ENCODE measurements at regions not wholly inside any gene's neighbourhood (a gene's known extent, or its start where the extent isn't known, plus 50 kb on each side); places are given as distances from the start of the nearest gene placed in this dataset.
A peak's percentile ranks its signal among the peaks of the same experiment; 100 is the strongest.

GRCh38 chr7:22900784-22901183, 78.1 kb upstream of the TOMM7 start:
- Histone ChIP-seq H3K27me3 (replicated peaks; ENCODE audit: insufficient read depth) (no peaks in the 10 kb centered on the region), H3K9me2 (ENCODE audit: insufficient read depth) (no peaks in the 10 kb centered on the region), H3K4me3 (no peak overlapping the region), H3K9me3 (ENCODE audit: low read depth) (no peaks in the 10 kb centered on the region), H2AFZ (no peak overlapping the region), H3K27ac (no peak overlapping the region), H3K4me2 (ENCODE audit: unreplicated experiment) (no peak overlapping the region), H3K36me3 (ENCODE audit: low read depth) (no peaks in the 10 kb centered on the region), H3F3A (ENCODE audit: insufficient read depth) (peaks cover 6% of the 10 kb centered on the region; the same call in 1 of the 2 replicates), H3K4me1 (ENCODE audit: insufficient read depth) (0 out of 2 replicates have a peak, but pooled peaks cover 5% of the 10 kb centered on the region), H3K9ac (no peak overlapping the region), H3K79me2 (ENCODE audit: insufficient read depth) (no peaks in the 10 kb centered on the region), H4K20me1 (ENCODE audit: insufficient read depth) (no peaks in the 10 kb centered on the region)
- WGBS, 2 experiments (ENCODE audit: low coverage in 1 of 2, low lambda C conversion rate in 2 of 2, missing lambda C conversion rate in 2 of 2): 74 to 75% methylated on average over 2 of the region's 2 CpGs
- in situ Hi-C loops (cut with MboI): no loop called here
- no peak for TF ChIP-seq EZH2 (IDR thresholded peaks at IDR 0.05; ENCODE audit: insufficient read depth, poor library complexity, severe bottlenecking)
- no peak for TF ChIP-seq EZH2phosphoT487 (IDR thresholded peaks at IDR 0.05; ENCODE audit: insufficient read depth, low read depth)
- no peak for DNase-seq

- Histone ChIP-seq H3K79me2 (ENCODE audit: insufficient read depth) (no peaks in the 10 kb centered on the region), H3K9ac (no peak overlapping the region), H3F3A (ENCODE audit: insufficient read depth) (peaks cover 8% of the 10 kb centered on the region; the same call in 1 of the 2 replicates), H3K4me3 (no peak overlapping the region), H4K20me1 (ENCODE audit: insufficient read depth) (no peaks in the 10 kb centered on the region), H3K9me2 (ENCODE audit: insufficient read depth) (no peaks in the 10 kb centered on the region), H3K9me3 (ENCODE audit: low read depth) (no peaks in the 10 kb centered on the region), H3K27ac (no peak overlapping the region), H3K36me3 (ENCODE audit: low read depth) (no peaks in the 10 kb centered on the region), H3K4me2 (ENCODE audit: unreplicated experiment) (no peak overlapping the region), H3K27me3 (replicated peaks; ENCODE audit: insufficient read depth) (no peaks in the 10 kb centered on the region), H2AFZ (no peak overlapping the region), H3K4me1 (ENCODE audit: insufficient read depth) (0 out of 2 replicates have a peak, but pooled peaks cover 12% of the 10 kb centered on the region)
- in situ Hi-C loops (cut with MboI): no loop called here
- 77 to 97% methylated on average over 1 of the region's 1 CpG for WGBS, 2 experiments (ENCODE audit: low coverage in 1 of 2, low lambda C conversion rate in 2 of 2, missing lambda C conversion rate in 2 of 2)
- DNase-seq: no peak
- TF ChIP-seq EZH2 (IDR thresholded peaks at IDR 0.05; ENCODE audit: insufficient read depth, poor library complexity, severe bottlenecking) (no peak), EZH2phosphoT487 (IDR thresholded peaks at IDR 0.05; ENCODE audit: insufficient read depth, low read depth) (no peak)
Measured at GRCh38 chr7:22900101-22900500, 77.5 kb upstream of the TOMM7 start.

GRCh38 chr7:22896917-22897316, 74.3 kb upstream of the TOMM7 start:
- Histone ChIP-seq H3K9me3 (ENCODE audit: low read depth) (no peaks in the 10 kb centered on the region), H4K20me1 (ENCODE audit: insufficient read depth) (no peaks in the 10 kb centered on the region), H3K36me3 (ENCODE audit: low read depth) (no peaks in the 10 kb centered on the region), H3K9me2 (ENCODE audit: insufficient read depth) (no peaks in the 10 kb centered on the region), H3K4me1 (ENCODE audit: insufficient read depth) (0 out of 2 replicates have a peak, but pooled peaks cover 13% of the 10 kb centered on the region), H3K4me2 (ENCODE audit: unreplicated experiment) (no peak overlapping the region), H3K9ac (no peak overlapping the region), H3F3A (ENCODE audit: insufficient read depth) (peaks cover 8% of the 10 kb centered on the region; the same call in 1 of the 2 replicates), H3K27ac (no peak overlapping the region), H3K79me2 (ENCODE audit: insufficient read depth) (no peaks in the 10 kb centered on the region), H2AFZ (no peak overlapping the region), H3K27me3 (replicated peaks; ENCODE audit: insufficient read depth) (no peaks in the 10 kb centered on the region), H3K4me3 (no peak overlapping the region)
- TF ChIP-seq EZH2phosphoT487 (IDR thresholded peaks at IDR 0.05; ENCODE audit: insufficient read depth, low read depth) (no peak), EZH2 (IDR thresholded peaks at IDR 0.05; ENCODE audit: insufficient read depth, poor library complexity, severe bottlenecking) (no peak)
- in situ Hi-C loops (cut with MboI): no loop called here
- 80 to 82% methylated on average over 5 of the region's 5 CpGs for WGBS, 2 experiments (ENCODE audit: low coverage in 1 of 2, low lambda C conversion rate in 2 of 2, missing lambda C conversion rate in 2 of 2)
- DNase-seq: no peak

- no peak for DNase-seq
- H3K27ac ChIP-seq: no peak overlapping the region
- no peaks in the 10 kb centered on the region for H4K20me1 ChIP-seq (ENCODE audit: insufficient read depth)
- in situ Hi-C loops (cut with MboI): no loop called here
- H3K4me1 ChIP-seq (ENCODE audit: insufficient read depth): 0 out of 2 replicates have a peak, but pooled peaks cover 13% of the 10 kb centered on the region
- H3K36me3 ChIP-seq (ENCODE audit: low read depth): no peaks in the 10 kb centered on the region
- H3K4me2 ChIP-seq (ENCODE audit: unreplicated experiment): peak overlapping the region; percentile 49
- peaks cover 8% of the 10 kb centered on the region; the same call in 1 of the 2 replicates for H3F3A ChIP-seq (ENCODE audit: insufficient read depth)
- no peaks in the 10 kb centered on the region for H3K79me2 ChIP-seq (ENCODE audit: insufficient read depth)
- no peak overlapping the region for H3K4me3 ChIP-seq
- TF ChIP-seq EZH2phosphoT487 (IDR thresholded peaks at IDR 0.05; ENCODE audit: insufficient read depth, low read depth): no peak
- no peak for TF ChIP-seq EZH2 (IDR thresholded peaks at IDR 0.05; ENCODE audit: insufficient read depth, poor library complexity, severe bottlenecking)
- H3K9me3 ChIP-seq (ENCODE audit: low read depth): no peaks in the 10 kb centered on the region
- 0 out of 2 replicates have a peak overlapping the region, but pooled peaks have one; percentile 2 for H2AFZ ChIP-seq
- no peak overlapping the region for H3K9ac ChIP-seq
- H3K9me2 ChIP-seq (ENCODE audit: insufficient read depth): no peaks in the 10 kb centered on the region
- 28 to 32% methylated on average over 2 of the region's 2 CpGs for WGBS, 2 experiments (ENCODE audit: low coverage in 1 of 2, low lambda C conversion rate in 2 of 2, missing lambda C conversion rate in 2 of 2)
- H3K27me3 ChIP-seq (replicated peaks; ENCODE audit: insufficient read depth): no peaks in the 10 kb centered on the region
Measured at GRCh38 chr7:22895828-22896165, 73.1 kb upstream of the TOMM7 start.
